Gastrocnemius medialis (tissue), 4 donors: ENCODE measurements at regions not wholly inside any gene's neighbourhood (a gene's known extent, or its start where the extent isn't known, plus 50 kb on each side); places are given as distances from the start of the nearest gene placed in this dataset.

Source experiments
- POLR2A ChIP-seq, 2 donors: fragments of 450-650 bp; IDR thresholded peaks; one replicate each; pipeline ENCODE4 v1.6.1; 2017; ENCODE audit warnings: antibody characterized with exemption in 2 of 2, mild to moderate bottlenecking in 2 of 2, moderate library complexity in 2 of 2
- TF ChIP-seq, protein P1 (sequence below), 5 experiments: fragments of 450-650 bp in 3 of 5; fragments of 200-600 bp in 2 of 5; sonication (generic) in 2 of 5; IDR thresholded peaks in 4 of 5; conservative IDR thresholded peaks in 1 of 5; 1 replicate in 4 of 5; 2 replicates in 1 of 5; pipeline ENCODE4 v1.5.1; 2016 to 2019; ENCODE audit warnings: antibody characterized with exemption in 5 of 5, mild to moderate bottlenecking in 3 of 5, moderate library complexity in 3 of 5

- TF ChIP-seq, protein P1, sequence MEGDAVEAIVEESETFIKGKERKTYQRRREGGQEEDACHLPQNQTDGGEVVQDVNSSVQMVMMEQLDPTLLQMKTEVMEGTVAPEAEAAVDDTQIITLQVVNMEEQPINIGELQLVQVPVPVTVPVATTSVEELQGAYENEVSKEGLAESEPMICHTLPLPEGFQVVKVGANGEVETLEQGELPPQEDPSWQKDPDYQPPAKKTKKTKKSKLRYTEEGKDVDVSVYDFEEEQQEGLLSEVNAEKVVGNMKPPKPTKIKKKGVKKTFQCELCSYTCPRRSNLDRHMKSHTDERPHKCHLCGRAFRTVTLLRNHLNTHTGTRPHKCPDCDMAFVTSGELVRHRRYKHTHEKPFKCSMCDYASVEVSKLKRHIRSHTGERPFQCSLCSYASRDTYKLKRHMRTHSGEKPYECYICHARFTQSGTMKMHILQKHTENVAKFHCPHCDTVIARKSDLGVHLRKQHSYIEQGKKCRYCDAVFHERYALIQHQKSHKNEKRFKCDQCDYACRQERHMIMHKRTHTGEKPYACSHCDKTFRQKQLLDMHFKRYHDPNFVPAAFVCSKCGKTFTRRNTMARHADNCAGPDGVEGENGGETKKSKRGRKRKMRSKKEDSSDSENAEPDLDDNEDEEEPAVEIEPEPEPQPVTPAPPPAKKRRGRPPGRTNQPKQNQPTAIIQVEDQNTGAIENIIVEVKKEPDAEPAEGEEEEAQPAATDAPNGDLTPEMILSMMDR (IDR thresholded peaks at IDR 0.05 in 4 of 5, conservative IDR thresholded peaks at IDR 0.05 in 1 of 5) = no peak
- TF ChIP-seq POLR2A (IDR thresholded peaks at IDR 0.05) = no peak
These were observed 150.1 kb upstream of the ZNF644 start for GRCh38 chr1:91171898-91172297.
